ENCODE measurements at regions not wholly inside any gene's neighbourhood (a gene's known extent, or its start where the extent isn't known, plus 50 kb on each side); places are given as distances from the start of the nearest gene placed in this dataset.

- no peak for TF ChIP-seq ZC3H10 (CRISPR knock-in tag; IDR thresholded peaks at IDR 0.05)
- TF ChIP-seq ZNF565 (CRISPR knock-in tag; conservative IDR thresholded peaks at IDR 0.05; ENCODE audit: low read depth), result no peak
- no peak for TF ChIP-seq PPARA (CRISPR knock-in tag; IDR thresholded peaks at IDR 0.05; ENCODE audit: borderline replicate concordance)
- TF ChIP-seq ARNTL (CRISPR knock-in tag; IDR thresholded peaks at IDR 0.05; ENCODE audit: borderline replicate concordance, low read depth), result no peak
- TF ChIP-seq ZFP30 (CRISPR knock-in tag; IDR thresholded peaks at IDR 0.05), result no peak
- no peak for TF ChIP-seq CSRNP3 (CRISPR knock-in tag; IDR thresholded peaks at IDR 0.05)
- TF ChIP-seq ZNF70 (CRISPR knock-in tag; IDR thresholded peaks at IDR 0.05), result no peak
- no peak for TF ChIP-seq GLIS3 (CRISPR knock-in tag; IDR thresholded peaks at IDR 0.05)
- no peak for TF ChIP-seq TCF4 (CRISPR knock-in tag; IDR thresholded peaks at IDR 0.05; ENCODE audit: borderline replicate concordance)
- ATAC-seq, result no peak
Measured at GRCh38 chr18:78721238-78721875, 258.3 kb upstream of the SALL3 start.

GRCh38 chr18:78721981-78722380 lies 257.6 kb upstream of the SALL3 start:
- no peak for ATAC-seq
- TF ChIP-seq OSR1 (CRISPR knock-in tag; IDR thresholded peaks at IDR 0.05), result no peak
- no peak for TF ChIP-seq ZNF565 (CRISPR knock-in tag; conservative IDR thresholded peaks at IDR 0.05; ENCODE audit: low read depth)
- TF ChIP-seq SNAI2 (CRISPR knock-in tag; IDR thresholded peaks at IDR 0.05), result no peak
- no peak for TF ChIP-seq ZNF70 (CRISPR knock-in tag; IDR thresholded peaks at IDR 0.05)
- no peak for TF ChIP-seq PATZ1 (CRISPR knock-in tag; IDR thresholded peaks at IDR 0.05; ENCODE audit: borderline replicate concordance)
- TF ChIP-seq CREB5 (CRISPR knock-in tag; IDR thresholded peaks at IDR 0.05; ENCODE audit: low read depth), result no peak
- no peak for TF ChIP-seq ZFP3 (CRISPR knock-in tag; IDR thresholded peaks at IDR 0.05)
- TF ChIP-seq ZFP30 (CRISPR knock-in tag; IDR thresholded peaks at IDR 0.05), result no peak
- no peak for TF ChIP-seq ARNTL (CRISPR knock-in tag; IDR thresholded peaks at IDR 0.05; ENCODE audit: borderline replicate concordance, low read depth)
- TF ChIP-seq ZNF8 (CRISPR knock-in tag; IDR thresholded peaks at IDR 0.05), result no peak
- TF ChIP-seq GLIS3 (CRISPR knock-in tag; IDR thresholded peaks at IDR 0.05), result no peak
- no peak for TF ChIP-seq RARB (CRISPR knock-in tag; IDR thresholded peaks at IDR 0.05)
- no peak for TF ChIP-seq ZC3H10 (CRISPR knock-in tag; IDR thresholded peaks at IDR 0.05)
- TF ChIP-seq PPARA (CRISPR knock-in tag; IDR thresholded peaks at IDR 0.05; ENCODE audit: borderline replicate concordance), result no peak
- TF ChIP-seq POU6F1 (CRISPR knock-in tag; IDR thresholded peaks at IDR 0.05; ENCODE audit: borderline replicate concordance, low read depth), result no peak
- no peak for TF ChIP-seq BACH2 (CRISPR knock-in tag; IDR thresholded peaks at IDR 0.05; ENCODE audit: borderline replicate concordance)
- TF ChIP-seq TCF4 (CRISPR knock-in tag; IDR thresholded peaks at IDR 0.05; ENCODE audit: borderline replicate concordance), result no peak
- TF ChIP-seq CSRNP3 (CRISPR knock-in tag; IDR thresholded peaks at IDR 0.05), result no peak

- TF ChIP-seq CSRNP3 (CRISPR knock-in tag; IDR thresholded peaks at IDR 0.05) (no peak), ZFP30 (CRISPR knock-in tag; IDR thresholded peaks at IDR 0.05) (no peak), PATZ1 (CRISPR knock-in tag; IDR thresholded peaks at IDR 0.05; ENCODE audit: borderline replicate concordance) (no peak), ZFP3 (CRISPR knock-in tag; IDR thresholded peaks at IDR 0.05) (no peak), PPARA (CRISPR knock-in tag; IDR thresholded peaks at IDR 0.05; ENCODE audit: borderline replicate concordance) (no peak), ARNTL (CRISPR knock-in tag; IDR thresholded peaks at IDR 0.05; ENCODE audit: borderline replicate concordance, low read depth) (no peak), ZNF70 (CRISPR knock-in tag; IDR thresholded peaks at IDR 0.05) (no peak), TOX (CRISPR knock-in tag; IDR thresholded peaks at IDR 0.05; ENCODE audit: borderline replicate concordance) (no peak), TSHZ2 (CRISPR knock-in tag; IDR thresholded peaks at IDR 0.05) (no peak)
Measured at GRCh38 chr18:78722386-78722785, 257.2 kb upstream of the SALL3 start.

More at GRCh38 chr18:78722386-78722785, 257.2 kb upstream of the SALL3 start:
- ATAC-seq, result no peak
